ENCODE measurements at regions not wholly inside any gene's neighbourhood (a gene's known extent, or its start where the extent isn't known, plus 50 kb on each side); places are given as distances from the start of the nearest gene placed in this dataset.

DNA sequence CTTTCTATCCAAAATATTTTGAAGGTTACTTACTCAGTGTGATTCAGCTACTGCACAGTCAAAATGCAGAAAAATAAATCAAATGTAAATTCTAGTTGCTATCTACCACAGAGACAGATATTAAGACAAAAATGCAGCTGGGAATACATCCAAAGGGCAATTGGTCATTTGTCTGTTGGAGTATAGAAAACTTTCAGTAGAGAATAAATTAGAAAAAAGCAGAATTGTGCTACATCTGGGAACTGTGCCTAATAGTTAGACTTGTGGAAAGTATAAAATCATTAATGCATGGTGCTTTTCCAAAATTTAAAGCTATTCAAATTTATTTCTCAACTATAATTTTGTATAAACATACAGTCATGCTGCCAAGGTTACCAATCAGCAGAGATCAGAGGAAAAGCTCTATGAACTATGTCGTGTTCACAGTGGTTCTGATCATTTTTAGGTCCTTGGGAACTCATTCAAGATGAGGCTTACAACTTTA, 1635.8 kb downstream of the PCDH9 start (continued):
- TF ChIP-seq, protein P1, sequence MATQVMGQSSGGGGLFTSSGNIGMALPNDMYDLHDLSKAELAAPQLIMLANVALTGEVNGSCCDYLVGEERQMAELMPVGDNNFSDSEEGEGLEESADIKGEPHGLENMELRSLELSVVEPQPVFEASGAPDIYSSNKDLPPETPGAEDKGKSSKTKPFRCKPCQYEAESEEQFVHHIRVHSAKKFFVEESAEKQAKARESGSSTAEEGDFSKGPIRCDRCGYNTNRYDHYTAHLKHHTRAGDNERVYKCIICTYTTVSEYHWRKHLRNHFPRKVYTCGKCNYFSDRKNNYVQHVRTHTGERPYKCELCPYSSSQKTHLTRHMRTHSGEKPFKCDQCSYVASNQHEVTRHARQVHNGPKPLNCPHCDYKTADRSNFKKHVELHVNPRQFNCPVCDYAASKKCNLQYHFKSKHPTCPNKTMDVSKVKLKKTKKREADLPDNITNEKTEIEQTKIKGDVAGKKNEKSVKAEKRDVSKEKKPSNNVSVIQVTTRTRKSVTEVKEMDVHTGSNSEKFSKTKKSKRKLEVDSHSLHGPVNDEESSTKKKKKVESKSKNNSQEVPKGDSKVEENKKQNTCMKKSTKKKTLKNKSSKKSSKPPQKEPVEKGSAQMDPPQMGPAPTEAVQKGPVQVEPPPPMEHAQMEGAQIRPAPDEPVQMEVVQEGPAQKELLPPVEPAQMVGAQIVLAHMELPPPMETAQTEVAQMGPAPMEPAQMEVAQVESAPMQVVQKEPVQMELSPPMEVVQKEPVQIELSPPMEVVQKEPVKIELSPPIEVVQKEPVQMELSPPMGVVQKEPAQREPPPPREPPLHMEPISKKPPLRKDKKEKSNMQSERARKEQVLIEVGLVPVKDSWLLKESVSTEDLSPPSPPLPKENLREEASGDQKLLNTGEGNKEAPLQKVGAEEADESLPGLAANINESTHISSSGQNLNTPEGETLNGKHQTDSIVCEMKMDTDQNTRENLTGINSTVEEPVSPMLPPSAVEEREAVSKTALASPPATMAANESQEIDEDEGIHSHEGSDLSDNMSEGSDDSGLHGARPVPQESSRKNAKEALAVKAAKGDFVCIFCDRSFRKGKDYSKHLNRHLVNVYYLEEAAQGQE (IDR thresholded peaks at IDR 0.05; ENCODE audit: unreplicated experiment): no peak
- no peak for TF ChIP-seq ZNF114 (CRISPR knock-in tag; IDR thresholded peaks at IDR 0.05)

DNA sequence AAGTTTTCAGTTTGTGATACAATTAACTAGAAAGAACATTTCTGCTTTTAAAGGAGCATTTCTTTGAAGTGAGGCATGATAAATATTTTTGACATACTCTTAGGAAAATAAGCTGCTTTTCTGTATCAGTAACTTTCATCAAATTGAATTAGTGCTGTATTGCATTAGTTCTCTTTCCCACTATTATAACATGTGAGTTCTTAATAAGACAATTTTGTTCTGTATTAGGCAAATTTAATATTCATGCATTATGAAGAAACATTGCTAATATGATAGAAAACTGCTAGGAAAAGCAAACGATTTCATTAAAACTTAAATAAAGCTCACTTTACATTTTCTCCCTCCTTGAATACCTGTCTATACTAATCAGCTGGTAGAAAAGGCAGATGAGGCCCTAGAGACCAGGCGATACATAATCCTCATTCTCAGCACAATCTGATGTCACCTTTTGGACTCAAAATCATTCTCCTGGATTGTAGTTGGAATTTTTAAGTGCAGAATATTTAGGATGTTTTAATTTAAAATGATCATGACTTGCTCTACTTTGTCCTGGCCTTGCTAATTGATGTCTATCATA, 1636.8 kb downstream of the PCDH9 start:
- no peak overlapping the region for H3K4me2 ChIP-seq
- TF ChIP-seq EZH2phosphoT487 (IDR thresholded peaks at IDR 0.05; ENCODE audit: unreplicated experiment) (no peak), POLR2AphosphoS5 (IDR thresholded peaks at IDR 0.05; ENCODE audit: low read depth) (no peak), ZNF331 (CRISPR knock-in tag; IDR thresholded peaks at IDR 0.05; ENCODE audit: low read depth) (no peak), JUNB (IDR thresholded peaks at IDR 0.05; ENCODE audit: unreplicated experiment) (no peak), EZH2 (IDR thresholded peaks at IDR 0.05; ENCODE audit: low read depth, unreplicated experiment) (no peak), CREB1 (CRISPR knock-in tag; IDR thresholded peaks at IDR 0.05; ENCODE audit: low read depth) (no peak), NANOG (IDR thresholded peaks at IDR 0.05; ENCODE audit: borderline replicate concordance) (no peak), ZNF114 (CRISPR knock-in tag; IDR thresholded peaks at IDR 0.05) (no peak), STAT1 (IDR thresholded peaks at IDR 0.05; ENCODE audit: unreplicated experiment) (no peak)
- TF ChIP-seq, protein P2, sequence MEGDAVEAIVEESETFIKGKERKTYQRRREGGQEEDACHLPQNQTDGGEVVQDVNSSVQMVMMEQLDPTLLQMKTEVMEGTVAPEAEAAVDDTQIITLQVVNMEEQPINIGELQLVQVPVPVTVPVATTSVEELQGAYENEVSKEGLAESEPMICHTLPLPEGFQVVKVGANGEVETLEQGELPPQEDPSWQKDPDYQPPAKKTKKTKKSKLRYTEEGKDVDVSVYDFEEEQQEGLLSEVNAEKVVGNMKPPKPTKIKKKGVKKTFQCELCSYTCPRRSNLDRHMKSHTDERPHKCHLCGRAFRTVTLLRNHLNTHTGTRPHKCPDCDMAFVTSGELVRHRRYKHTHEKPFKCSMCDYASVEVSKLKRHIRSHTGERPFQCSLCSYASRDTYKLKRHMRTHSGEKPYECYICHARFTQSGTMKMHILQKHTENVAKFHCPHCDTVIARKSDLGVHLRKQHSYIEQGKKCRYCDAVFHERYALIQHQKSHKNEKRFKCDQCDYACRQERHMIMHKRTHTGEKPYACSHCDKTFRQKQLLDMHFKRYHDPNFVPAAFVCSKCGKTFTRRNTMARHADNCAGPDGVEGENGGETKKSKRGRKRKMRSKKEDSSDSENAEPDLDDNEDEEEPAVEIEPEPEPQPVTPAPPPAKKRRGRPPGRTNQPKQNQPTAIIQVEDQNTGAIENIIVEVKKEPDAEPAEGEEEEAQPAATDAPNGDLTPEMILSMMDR (conservative IDR thresholded peaks at IDR 0.05; ENCODE audit: low read depth in 2 of 2): no peak
- TF ChIP-seq, protein P3, sequence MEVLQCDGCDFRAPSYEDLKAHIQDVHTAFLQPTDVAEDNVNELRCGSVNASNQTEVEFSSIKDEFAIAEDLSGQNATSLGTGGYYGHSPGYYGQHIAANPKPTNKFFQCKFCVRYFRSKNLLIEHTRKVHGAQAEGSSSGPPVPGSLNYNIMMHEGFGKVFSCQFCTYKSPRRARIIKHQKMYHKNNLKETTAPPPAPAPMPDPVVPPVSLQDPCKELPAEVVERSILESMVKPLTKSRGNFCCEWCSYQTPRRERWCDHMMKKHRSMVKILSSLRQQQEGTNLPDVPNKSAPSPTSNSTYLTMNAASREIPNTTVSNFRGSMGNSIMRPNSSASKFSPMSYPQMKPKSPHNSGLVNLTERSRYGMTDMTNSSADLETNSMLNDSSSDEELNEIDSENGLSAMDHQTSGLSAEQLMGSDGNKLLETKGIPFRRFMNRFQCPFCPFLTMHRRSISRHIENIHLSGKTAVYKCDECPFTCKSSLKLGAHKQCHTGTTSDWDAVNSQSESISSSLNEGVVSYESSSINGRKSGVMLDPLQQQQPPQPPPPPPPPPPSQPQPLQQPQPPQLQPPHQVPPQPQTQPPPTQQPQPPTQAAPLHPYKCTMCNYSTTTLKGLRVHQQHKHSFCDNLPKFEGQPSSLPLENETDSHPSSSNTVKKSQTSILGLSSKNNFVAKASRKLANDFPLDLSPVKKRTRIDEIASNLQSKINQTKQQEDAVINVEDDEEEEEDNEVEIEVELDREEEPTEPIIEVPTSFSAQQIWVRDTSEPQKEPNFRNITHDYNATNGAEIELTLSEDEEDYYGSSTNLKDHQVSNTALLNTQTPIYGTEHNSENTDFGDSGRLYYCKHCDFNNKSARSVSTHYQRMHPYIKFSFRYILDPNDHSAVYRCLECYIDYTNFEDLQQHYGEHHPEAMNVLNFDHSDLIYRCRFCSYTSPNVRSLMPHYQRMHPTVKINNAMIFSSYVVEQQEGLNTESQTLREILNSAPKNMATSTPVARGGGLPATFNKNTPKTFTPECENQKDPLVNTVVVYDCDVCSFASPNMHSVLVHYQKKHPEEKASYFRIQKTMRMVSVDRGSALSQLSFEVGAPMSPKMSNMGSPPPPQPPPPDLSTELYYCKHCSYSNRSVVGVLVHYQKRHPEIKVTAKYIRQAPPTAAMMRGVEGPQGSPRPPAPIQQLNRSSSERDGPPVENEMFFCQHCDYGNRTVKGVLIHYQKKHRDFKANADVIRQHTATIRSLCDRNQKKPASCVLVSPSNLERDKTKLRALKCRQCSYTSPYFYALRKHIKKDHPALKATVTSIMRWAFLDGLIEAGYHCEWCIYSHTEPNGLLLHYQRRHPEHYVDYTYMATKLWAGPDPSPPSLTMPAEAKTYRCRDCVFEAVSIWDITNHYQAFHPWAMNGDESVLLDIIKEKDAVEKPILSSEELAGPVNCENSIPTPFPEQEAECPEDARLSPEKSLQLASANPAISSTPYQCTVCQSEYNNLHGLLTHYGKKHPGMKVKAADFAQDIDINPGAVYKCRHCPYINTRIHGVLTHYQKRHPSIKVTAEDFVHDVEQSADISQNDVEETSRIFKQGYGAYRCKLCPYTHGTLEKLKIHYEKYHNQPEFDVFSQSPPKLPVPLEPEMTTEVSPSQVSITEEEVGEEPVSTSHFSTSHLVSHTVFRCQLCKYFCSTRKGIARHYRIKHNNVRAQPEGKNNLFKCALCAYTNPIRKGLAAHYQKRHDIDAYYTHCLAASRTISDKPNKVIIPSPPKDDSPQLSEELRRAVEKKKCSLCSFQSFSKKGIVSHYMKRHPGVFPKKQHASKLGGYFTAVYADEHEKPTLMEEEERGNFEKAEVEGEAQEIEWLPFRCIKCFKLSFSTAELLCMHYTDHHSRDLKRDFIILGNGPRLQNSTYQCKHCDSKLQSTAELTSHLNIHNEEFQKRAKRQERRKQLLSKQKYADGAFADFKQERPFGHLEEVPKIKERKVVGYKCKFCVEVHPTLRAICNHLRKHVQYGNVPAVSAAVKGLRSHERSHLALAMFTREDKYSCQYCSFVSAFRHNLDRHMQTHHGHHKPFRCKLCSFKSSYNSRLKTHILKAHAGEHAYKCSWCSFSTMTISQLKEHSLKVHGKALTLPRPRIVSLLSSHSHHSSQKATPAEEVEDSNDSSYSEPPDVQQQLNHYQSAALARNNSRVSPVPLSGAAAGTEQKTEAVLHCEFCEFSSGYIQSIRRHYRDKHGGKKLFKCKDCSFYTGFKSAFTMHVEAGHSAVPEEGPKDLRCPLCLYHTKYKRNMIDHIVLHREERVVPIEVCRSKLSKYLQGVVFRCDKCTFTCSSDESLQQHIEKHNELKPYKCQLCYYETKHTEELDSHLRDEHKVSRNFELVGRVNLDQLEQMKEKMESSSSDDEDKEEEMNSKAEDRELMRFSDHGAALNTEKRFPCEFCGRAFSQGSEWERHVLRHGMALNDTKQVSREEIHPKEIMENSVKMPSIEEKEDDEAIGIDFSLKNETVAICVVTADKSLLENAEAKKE (CRISPR knock-in tag; IDR thresholded peaks at IDR 0.05): no peak
- TF ChIP-seq, protein P4, sequence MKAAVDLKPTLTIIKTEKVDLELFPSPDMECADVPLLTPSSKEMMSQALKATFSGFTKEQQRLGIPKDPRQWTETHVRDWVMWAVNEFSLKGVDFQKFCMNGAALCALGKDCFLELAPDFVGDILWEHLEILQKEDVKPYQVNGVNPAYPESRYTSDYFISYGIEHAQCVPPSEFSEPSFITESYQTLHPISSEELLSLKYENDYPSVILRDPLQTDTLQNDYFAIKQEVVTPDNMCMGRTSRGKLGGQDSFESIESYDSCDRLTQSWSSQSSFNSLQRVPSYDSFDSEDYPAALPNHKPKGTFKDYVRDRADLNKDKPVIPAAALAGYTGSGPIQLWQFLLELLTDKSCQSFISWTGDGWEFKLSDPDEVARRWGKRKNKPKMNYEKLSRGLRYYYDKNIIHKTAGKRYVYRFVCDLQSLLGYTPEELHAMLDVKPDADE (IDR thresholded peaks at IDR 0.05): no peak

More for the DNA sequence above, 1636.8 kb downstream of the PCDH9 start:
- H3K36me3 ChIP-seq (ENCODE audit: insufficient read depth): no peaks in the 10 kb centered on the region
- no peak overlapping the region for H3K4me3 Mint-ChIP-seq
- H3K27me3 ChIP-seq (ENCODE audit: insufficient read depth): no peaks in the 10 kb centered on the region
- H3K79me2 ChIP-seq (replicated peaks; ENCODE audit: insufficient read depth): no peaks in the 10 kb centered on the region
- peaks cover 12% of the 10 kb centered on the region; the same call in 2 of the 3 replicates for H3K36me3 Mint-ChIP-seq (ENCODE audit: low read depth)
- no peak overlapping the region for H3K27ac ChIP-seq (ENCODE audit: low read depth)
- H2AFZ ChIP-seq: no peak overlapping the region
- H4K20me1 ChIP-seq (replicated peaks; ENCODE audit: insufficient read depth): no peaks in the 10 kb centered on the region
- no peaks in the 10 kb centered on the region for H3K4me1 Mint-ChIP-seq
- H3F3A ChIP-seq (replicated peaks; ENCODE audit: low read depth): no peaks in the 10 kb centered on the region
- ATAC-seq (no peak), DNase-seq (ENCODE audit: low spot score) (no peak)
- H3K4me1 ChIP-seq (ENCODE audit: insufficient read depth): no peaks in the 10 kb centered on the region
- H3K9me3 Mint-ChIP-seq: peaks cover 18% of the 10 kb centered on the region
- no peaks in the 10 kb centered on the region for H3K9me2 ChIP-seq (ENCODE audit: insufficient read depth)
- H3K27me3 Mint-ChIP-seq (ENCODE audit: insufficient read depth, low read depth, poor library complexity): no peaks in the 10 kb centered on the region
- no peak overlapping the region for H3K27ac Mint-ChIP-seq
- H3K4me3 ChIP-seq: no peak overlapping the region

All from GM23338 (cell line).